ENCODE measurements at regions not wholly inside any gene's neighbourhood (a gene's known extent, or its start where the extent isn't known, plus 50 kb on each side); places are given as distances from the start of the nearest gene placed in this dataset.
"Not testable (repeated sequence)": the region's sequence is repeated elsewhere in the genome, so short reads cannot be mapped to it uniquely, and the experiment has no call there.

DNA sequence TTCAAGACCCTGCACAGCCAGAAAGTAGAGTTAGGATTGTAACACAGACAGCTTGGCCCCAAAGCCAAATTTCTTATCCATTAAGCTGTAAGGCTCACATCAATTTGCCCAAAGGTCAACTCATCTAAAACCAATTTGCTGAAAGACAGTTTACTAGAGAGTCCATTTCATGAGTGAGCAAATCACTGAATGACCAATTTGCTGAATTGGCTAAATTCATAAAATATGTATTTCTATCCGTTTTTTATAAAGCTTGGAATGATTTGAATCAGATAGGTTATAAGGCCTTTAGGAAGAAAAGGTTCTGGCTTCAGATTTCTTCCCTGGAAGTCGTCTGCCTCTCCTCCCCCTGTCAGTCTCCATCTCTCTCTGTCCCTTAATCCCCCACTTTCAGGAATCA lies 168.1 kb downstream of the FCRL5 start:
- TF ChIP-seq, protein P1, sequence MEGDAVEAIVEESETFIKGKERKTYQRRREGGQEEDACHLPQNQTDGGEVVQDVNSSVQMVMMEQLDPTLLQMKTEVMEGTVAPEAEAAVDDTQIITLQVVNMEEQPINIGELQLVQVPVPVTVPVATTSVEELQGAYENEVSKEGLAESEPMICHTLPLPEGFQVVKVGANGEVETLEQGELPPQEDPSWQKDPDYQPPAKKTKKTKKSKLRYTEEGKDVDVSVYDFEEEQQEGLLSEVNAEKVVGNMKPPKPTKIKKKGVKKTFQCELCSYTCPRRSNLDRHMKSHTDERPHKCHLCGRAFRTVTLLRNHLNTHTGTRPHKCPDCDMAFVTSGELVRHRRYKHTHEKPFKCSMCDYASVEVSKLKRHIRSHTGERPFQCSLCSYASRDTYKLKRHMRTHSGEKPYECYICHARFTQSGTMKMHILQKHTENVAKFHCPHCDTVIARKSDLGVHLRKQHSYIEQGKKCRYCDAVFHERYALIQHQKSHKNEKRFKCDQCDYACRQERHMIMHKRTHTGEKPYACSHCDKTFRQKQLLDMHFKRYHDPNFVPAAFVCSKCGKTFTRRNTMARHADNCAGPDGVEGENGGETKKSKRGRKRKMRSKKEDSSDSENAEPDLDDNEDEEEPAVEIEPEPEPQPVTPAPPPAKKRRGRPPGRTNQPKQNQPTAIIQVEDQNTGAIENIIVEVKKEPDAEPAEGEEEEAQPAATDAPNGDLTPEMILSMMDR (conservative IDR thresholded peaks at IDR 0.05; ENCODE audit: low read depth, low read length) = no peak
- DNase-seq (ENCODE audit: low read depth) = no peak

GRCh38 chr1:157382351-157382750 lies 170.0 kb downstream of the FCRL5 start:
- H3K4me3 ChIP-seq (ENCODE audit: low read depth, low read length) = no peak overlapping the region
- no peak for DNase-seq (ENCODE audit: low read depth)
- TF ChIP-seq, protein P1 (conservative IDR thresholded peaks at IDR 0.05; ENCODE audit: low read depth, low read length) = no peak

More for the DNA sequence above, 168.1 kb downstream of the FCRL5 start:
- no peak overlapping the region for H3K4me3 ChIP-seq (ENCODE audit: low read depth, low read length)

DNA sequence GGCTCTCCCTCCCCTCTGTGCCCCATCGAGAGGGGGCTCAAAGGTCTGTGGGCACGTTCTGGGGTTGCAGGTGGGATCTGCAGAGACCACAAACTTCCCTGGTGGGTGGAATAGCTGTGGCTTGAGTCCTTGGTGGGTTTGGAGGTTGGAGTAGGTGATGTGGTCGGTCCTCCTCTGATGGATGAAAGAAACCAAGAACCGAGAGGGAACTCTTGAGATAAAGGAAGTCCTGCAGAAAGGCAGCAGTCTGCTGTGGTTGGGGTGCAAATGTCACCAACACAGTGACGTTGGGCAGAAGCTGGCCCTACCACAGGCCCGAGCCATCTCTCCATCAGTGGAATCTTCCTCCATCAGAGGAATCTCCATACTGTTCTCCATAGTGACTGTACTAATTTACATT lies 171.8 kb downstream of the FCRL5 start:
- TF ChIP-seq, protein P1 (conservative IDR thresholded peaks at IDR 0.05; ENCODE audit: low read depth, low read length) = no peak
- no peak for DNase-seq (ENCODE audit: low read depth)
- no peak overlapping the region for H3K4me3 ChIP-seq (ENCODE audit: low read depth, low read length)

- H3K4me3 ChIP-seq (ENCODE audit: low read depth, low read length); DNase-seq (ENCODE audit: low read depth): not testable (repeated sequence)
- TF ChIP-seq, protein P1 (conservative IDR thresholded peaks at IDR 0.05; ENCODE audit: low read depth, low read length) = peak; percentile 83
Observed at GRCh38 chr1:157377280-157377713, 175.0 kb downstream of the FCRL5 start.

DNA sequence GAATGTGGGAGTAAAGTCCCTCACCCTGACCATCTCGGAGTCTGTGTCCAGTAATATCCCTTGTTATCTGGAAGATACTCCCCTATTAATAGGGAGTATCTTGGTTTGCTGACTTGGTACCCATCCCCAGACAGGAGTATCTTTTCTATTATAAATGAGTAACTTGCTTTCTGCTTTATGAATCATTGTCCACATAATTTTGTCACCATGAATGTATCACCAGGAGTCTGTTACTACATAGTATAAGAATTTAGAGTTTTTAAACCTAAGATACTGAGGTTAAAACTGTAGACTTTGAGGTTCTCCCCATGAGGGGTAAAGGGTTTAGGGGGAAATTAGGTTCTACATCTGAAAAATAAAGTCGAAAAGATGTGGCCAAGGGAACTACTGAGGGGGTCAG lies 175.6 kb downstream of the FCRL5 start:
- no peak overlapping the region for H3K4me3 ChIP-seq (ENCODE audit: low read depth, low read length)
- TF ChIP-seq, protein P1 (conservative IDR thresholded peaks at IDR 0.05; ENCODE audit: low read depth, low read length) = no peak
- no peak for DNase-seq (ENCODE audit: low read depth)

- H3K4me3 ChIP-seq (ENCODE audit: low read depth, low read length); DNase-seq (ENCODE audit: low read depth): not testable (repeated sequence)
Observed at GRCh38 chr1:157372311-157372710, 180.0 kb downstream of the FCRL5 start.

DNA sequence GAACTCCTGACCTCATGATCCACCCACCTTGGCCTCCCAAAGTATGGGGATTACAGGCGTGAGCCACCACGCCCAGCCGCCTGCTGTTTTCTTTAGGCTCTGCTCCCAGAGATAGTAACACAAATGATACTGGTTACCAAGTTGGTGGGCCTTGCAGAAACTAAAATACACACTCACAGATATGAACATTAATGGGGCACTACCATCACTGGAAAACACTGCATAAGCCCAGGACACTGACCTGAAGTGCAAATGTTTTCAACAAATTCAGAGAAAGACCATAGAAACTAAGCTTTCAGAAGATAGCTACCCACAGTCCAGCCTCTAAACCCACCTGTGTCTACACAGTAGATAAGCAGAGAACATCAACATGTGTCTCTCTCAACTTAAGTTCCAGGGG lies 180.5 kb downstream of the FCRL5 start:
- TF ChIP-seq, protein P1 (conservative IDR thresholded peaks at IDR 0.05; ENCODE audit: low read depth, low read length) = no peak
- no peak overlapping the region for H3K4me3 ChIP-seq (ENCODE audit: low read depth, low read length)
- no peak for DNase-seq (ENCODE audit: low read depth)
